IMR-90 (cell line): ENCODE measurements at regions not wholly inside any gene's neighbourhood (a gene's known extent, or its start where the extent isn't known, plus 50 kb on each side); places are given as distances from the start of the nearest gene placed in this dataset.

Experiments used
- ATAC-seq: fragments of 200-7000 bp; cut with Tn5 transposase; 2 replicates; pipeline ENCODE4 v1.9.1; 2020; ENCODE audit warnings: low read depth, mild to moderate bottlenecking, moderate library complexity
- BruUV-seq: library from RNA; stranded (reverse); fragments of 400-500 nt; replicated peaks from 2 replicates; lab custom pipeline; 2021; lab: Mats Ljungman, UMichigan
- CTCF ChIA-PET: fragments of 300-600 bp; formaldehyde crosslinking; extraction: SDS; loops from one replicate; lab custom pipeline; 2021; ENCODE audit warnings: antibody characterized with exemption; lab: Yijun Ruan, JAX
- POLR2A ChIA-PET: fragments of 300-600 bp; sonication (Branson Sonifier 250); formaldehyde crosslinking; loops from one replicate; lab custom pipeline; 2022; ENCODE audit warnings: antibody characterized with exemption; ENCODE audit not compliant: unreplicated experiment; lab: Charles Lee
- DNase-seq: peaks from one replicate; pipeline ENCODE4 v3.0.0; 2013
- H2AFZ ChIP-seq: replicated peaks from 2 replicates; pipeline ENCODE3; 2013; ENCODE audit warnings: low read length, mild to moderate bottlenecking; ENCODE audit not compliant: poor library complexity
- H2AK5ac ChIP-seq: 2 replicates; pipeline ENCODE4 v1.6.1; 2013; ENCODE audit warnings: low read depth, low read length, inconsistent platforms
- H2AK9ac ChIP-seq: replicated peaks from 2 replicates; pipeline ENCODE3; 2013; ENCODE audit warnings: mild to moderate bottlenecking, low read depth, low read length, moderate library complexity; ENCODE audit not compliant: poor library complexity
- H2BK120ac ChIP-seq: 2 replicates; pipeline ENCODE4 v1.6.1; 2013; ENCODE audit warnings: low read depth, low read length, inconsistent platforms
- H2BK15ac ChIP-seq: 3 replicates; pipeline ENCODE4 v1.6.1; 2013; ENCODE audit warnings: low read depth, low read length, inconsistent platforms
- H2BK20ac ChIP-seq: 2 replicates; pipeline ENCODE4 v1.6.1; 2013; ENCODE audit warnings: low read depth, mild to moderate bottlenecking, inconsistent platforms, low read length, moderate library complexity
- H2BK5ac ChIP-seq: 2 replicates; pipeline ENCODE4 v1.6.1; 2013; ENCODE audit warnings: mild to moderate bottlenecking, low read depth, low read length, inconsistent platforms; ENCODE audit not compliant: poor library complexity, severe bottlenecking
- H3K14ac ChIP-seq: replicated peaks from 2 replicates; pipeline ENCODE4 v1.6.1; 2013; ENCODE audit warnings: low read depth, low read length, inconsistent platforms
- H3K18ac ChIP-seq: 2 replicates; pipeline ENCODE4 v1.6.1; 2013; ENCODE audit warnings: low read depth, low read length, control low read depth
- H3K23ac ChIP-seq: 2 replicates; pipeline ENCODE4 v1.6.1; 2013; ENCODE audit warnings: low read depth, low read length, inconsistent platforms
- H3K27ac ChIP-seq: 2 replicates; pipeline ENCODE4 v1.5.1; 2013; ENCODE audit warnings: mild to moderate bottlenecking, control low read depth, low read length; ENCODE audit not compliant: insufficient read depth
- H3K27me3 ChIP-seq: 2 replicates; pipeline ENCODE4 v1.6.1; 2013; ENCODE audit warnings: low read length; ENCODE audit not compliant: control insufficient read depth, insufficient read depth
- H3K36me3 ChIP-seq: 2 replicates; pipeline ENCODE4 v1.6.1; 2013; ENCODE audit warnings: low read length, mixed read lengths; ENCODE audit not compliant: control insufficient read depth, insufficient read depth
- H3K4ac ChIP-seq: 2 replicates; pipeline ENCODE4 v1.6.1; 2013; ENCODE audit warnings: low read depth, low read length, inconsistent platforms
- H3K4me1 ChIP-seq: 2 replicates; pipeline ENCODE4 v1.6.1; 2013; ENCODE audit warnings: low read length, mixed read lengths; ENCODE audit not compliant: control insufficient read depth, insufficient read depth
- H3K4me2 ChIP-seq: 2 replicates; pipeline ENCODE4 v1.6.1; 2013; ENCODE audit warnings: low read depth, mild to moderate bottlenecking, control low read depth, low read length, moderate library complexity
- H3K4me3 ChIP-seq: 2 replicates; pipeline ENCODE4 v1.5.1; 2013; ENCODE audit warnings: low read depth, mild to moderate bottlenecking, control low read depth, low read length, moderate library complexity; ENCODE audit not compliant: insufficient read depth
- H3K56ac ChIP-seq: 2 replicates; pipeline ENCODE4 v1.6.1; 2013; ENCODE audit warnings: low read length, inconsistent platforms; ENCODE audit not compliant: insufficient read depth; ENCODE audit errors: extremely low read depth
- H3K79me1 ChIP-seq, 2 experiments: 2 replicates each; pipeline ENCODE4 v1.6.1; 2013; ENCODE audit warnings: low read length in 2 of 2, inconsistent platforms in 1 of 2, low read depth in 1 of 2
- H3K9ac ChIP-seq: 2 replicates; pipeline ENCODE4 v1.6.1; 2013; ENCODE audit warnings: low read depth, low read length, control low read depth
- H3K9me1 ChIP-seq: 2 replicates; pipeline ENCODE4 v1.6.1; 2013; ENCODE audit warnings: low read length, inconsistent platforms; ENCODE audit not compliant: insufficient read depth
- H3K9me3 ChIP-seq: 2 replicates; pipeline ENCODE4 v1.6.1; 2013; ENCODE audit warnings: low read length; ENCODE audit not compliant: control insufficient read depth, insufficient read depth
- H4K20me1 ChIP-seq: 2 replicates; pipeline ENCODE4 v1.6.1; 2013; ENCODE audit warnings: low read length, inconsistent platforms; ENCODE audit not compliant: insufficient read depth
- H4K5ac ChIP-seq: 2 replicates; pipeline ENCODE4 v1.6.1; 2013; ENCODE audit warnings: mild to moderate bottlenecking, low read depth, low read length, control low read depth
- H4K8ac ChIP-seq, 2 experiments: 2 replicates each; pipeline ENCODE4 v1.6.1; 2013; ENCODE audit warnings: low read depth in 2 of 2, low read length in 2 of 2, control low read depth in 1 of 2, inconsistent platforms in 1 of 2
- H4K91ac ChIP-seq: 2 replicates; pipeline ENCODE4 v1.6.1; 2013; ENCODE audit warnings: low read depth, low read length, inconsistent platforms; ENCODE audit not compliant: insufficient read depth
- CEBPB ChIP-seq: IDR thresholded peaks from 2 replicates; pipeline ENCODE4 v1.6.1; 2012; ENCODE audit warnings: low read depth, low read length, improper control_type of control experiment
- CHD1 ChIP-seq: IDR thresholded peaks from 2 replicates; pipeline ENCODE4 v1.6.1; 2012; ENCODE audit warnings: low read depth, low read length, improper control_type of control experiment
- MXI1 ChIP-seq: IDR thresholded peaks from 2 replicates; pipeline ENCODE4 v1.6.1; 2012; ENCODE audit warnings: low read depth, mild to moderate bottlenecking, low read length, moderate library complexity, borderline replicate concordance
- POLR2A ChIP-seq: IDR thresholded peaks from 2 replicates; pipeline ENCODE4 v1.6.1; 2012; ENCODE audit warnings: mild to moderate bottlenecking, low read depth, low read length
- RAD21 ChIP-seq: IDR thresholded peaks from 2 replicates; pipeline ENCODE4 v1.6.1; 2012; ENCODE audit warnings: low read length, improper control_type of control experiment
- RCOR1 ChIP-seq: IDR thresholded peaks from 2 replicates; pipeline ENCODE4 v1.6.1; 2012; ENCODE audit warnings: mild to moderate bottlenecking, low read length, improper control_type of control experiment; ENCODE audit not compliant: insufficient replicate concordance
- dilution Hi-C: fragments of 300-500 bp; cut with HindIII; formaldehyde crosslinking; loops from one replicate; pipeline ENCODE4 v1.14.3; 2018; ENCODE audit warnings: low sequenced_read_pairs; ENCODE audit not compliant: unreplicated experiment
- in situ Hi-C: fragments of 300-500 bp; cut with MboI; formaldehyde crosslinking; loops from 3 replicates; pipeline ENCODE4 v1.14.3; 2019; ENCODE audit warnings: low sequenced_read_pairs, inconsistent platforms, mixed read lengths
- intact Hi-C: fragments of 100-400 bp; cut with micrococcal nuclease; formaldehyde crosslinking; loops from 2 replicates; pipeline ENCODE4 v1.10.0; 2022
- TF ChIP-seq, protein P1 (sequence below): fragments of 150-350 bp; IDR thresholded peaks from 2 replicates; pipeline ENCODE4 v1.6.1; 2016; ENCODE audit warnings: low read depth, mild to moderate bottlenecking, low read length, moderate library complexity, borderline replicate concordance
- TF ChIP-seq, protein P2 (sequence below): fragments of 150-350 bp; IDR thresholded peaks from 2 replicates; pipeline ENCODE4 v1.6.1; 2017; ENCODE audit warnings: mild to moderate bottlenecking, antibody characterized with exemption, low read length, low read depth

DNA sequence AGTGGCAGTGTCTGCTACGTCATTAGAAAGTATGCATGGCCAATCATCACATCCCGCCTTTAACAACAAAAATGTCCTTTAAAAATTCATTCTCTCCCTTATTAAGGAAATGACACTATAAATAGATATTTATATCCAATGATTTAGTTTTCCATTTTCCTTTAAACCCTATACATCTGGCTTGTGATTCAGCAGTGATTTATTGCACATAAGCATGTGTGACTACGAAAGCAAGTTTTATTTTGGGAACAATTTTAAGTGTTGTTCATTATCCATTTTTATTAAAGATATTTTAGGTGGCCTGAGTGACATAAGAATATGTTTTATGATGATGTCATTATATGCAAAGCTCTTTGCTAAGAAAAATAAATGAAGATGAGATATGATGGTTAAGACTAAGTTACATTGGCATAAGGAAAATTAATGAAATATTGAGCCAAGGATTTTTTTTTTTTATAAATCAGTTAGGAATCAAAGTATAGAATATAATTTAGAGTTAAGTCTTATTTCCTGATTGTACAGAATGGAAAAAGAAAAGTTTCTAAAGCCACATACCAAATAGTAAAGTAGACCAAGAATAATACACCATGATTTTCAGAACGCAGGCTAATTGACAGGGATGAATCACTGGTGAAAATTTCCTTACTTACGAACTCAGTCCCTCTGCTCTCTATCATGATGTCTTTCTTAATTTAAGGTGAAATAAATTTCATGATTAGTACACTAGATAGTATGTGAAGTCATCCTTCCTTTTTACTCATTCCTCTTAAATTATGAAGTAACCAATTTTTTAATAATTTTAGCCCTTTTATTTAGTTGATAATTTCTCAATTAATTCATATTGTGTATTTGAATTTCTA lies 822.4 kb downstream of the FAT4 start (continued):
- TF ChIP-seq, protein P1, sequence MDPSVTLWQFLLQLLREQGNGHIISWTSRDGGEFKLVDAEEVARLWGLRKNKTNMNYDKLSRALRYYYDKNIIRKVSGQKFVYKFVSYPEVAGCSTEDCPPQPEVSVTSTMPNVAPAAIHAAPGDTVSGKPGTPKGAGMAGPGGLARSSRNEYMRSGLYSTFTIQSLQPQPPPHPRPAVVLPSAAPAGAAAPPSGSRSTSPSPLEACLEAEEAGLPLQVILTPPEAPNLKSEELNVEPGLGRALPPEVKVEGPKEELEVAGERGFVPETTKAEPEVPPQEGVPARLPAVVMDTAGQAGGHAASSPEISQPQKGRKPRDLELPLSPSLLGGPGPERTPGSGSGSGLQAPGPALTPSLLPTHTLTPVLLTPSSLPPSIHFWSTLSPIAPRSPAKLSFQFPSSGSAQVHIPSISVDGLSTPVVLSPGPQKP = no peak

DNA sequence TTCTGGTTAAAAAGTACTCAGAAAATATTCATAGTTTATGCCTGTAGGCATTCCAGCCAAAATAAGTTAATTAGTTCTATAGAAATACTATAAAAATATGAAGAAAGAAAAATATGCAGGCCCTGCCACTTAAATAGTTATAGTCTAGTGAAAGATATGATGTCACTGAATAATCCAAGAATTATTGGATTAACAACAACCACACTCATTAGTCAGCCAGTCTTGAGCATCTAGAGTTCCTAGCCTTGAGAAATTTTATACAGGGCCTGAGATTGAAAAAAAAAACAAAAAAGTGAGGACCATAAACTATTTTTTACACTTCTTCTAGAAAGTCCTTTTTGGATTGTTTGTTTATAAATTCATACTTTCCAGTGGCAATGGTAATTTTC lies 823.0 kb downstream of the FAT4 start:
- no peak overlapping the region for H3K4ac ChIP-seq
- H2BK20ac ChIP-seq = no peak overlapping the region
- no peak overlapping the region for H3K56ac ChIP-seq
- no peaks in the 10 kb centered on the region for H3K36me3 ChIP-seq
- POLR2A ChIA-PET = no interaction called here
- dilution Hi-C loops (no loop called here), in situ Hi-C loops (no loop called here), intact Hi-C loops (no loop called here)
- H3K23ac ChIP-seq = no peak overlapping the region
- H3K9ac ChIP-seq = no peak overlapping the region
- no peak for ATAC-seq
- H3K27me3 ChIP-seq = no peaks in the 10 kb centered on the region
- no peak overlapping the region for H4K8ac ChIP-seq
- H4K5ac ChIP-seq = no peak overlapping the region
- H2AK5ac ChIP-seq = no peak overlapping the region
- no peak overlapping the region for H2AK9ac ChIP-seq
- H2BK15ac ChIP-seq = no peak overlapping the region
- no peak overlapping the region for H3K27ac ChIP-seq
- H3K79me1 ChIP-seq = no peaks in the 10 kb centered on the region
- no peak overlapping the region for H3K4me2 ChIP-seq
- DNase-seq = no peak
- no TSS peak for BruUV-seq
- H4K91ac ChIP-seq = no peak overlapping the region
- no peak overlapping the region for H3K14ac ChIP-seq
- no peaks in the 10 kb centered on the region for H3K9me1 ChIP-seq
- H2BK120ac ChIP-seq = no peak overlapping the region
- H2AFZ ChIP-seq = no peak overlapping the region
- H3K4me3 ChIP-seq = no peak overlapping the region
- H3K9me3 ChIP-seq = no peaks in the 10 kb centered on the region
- H3K4me1 ChIP-seq = no peaks in the 10 kb centered on the region
- CTCF ChIA-PET = no interaction called here
- no peak overlapping the region for H3K18ac ChIP-seq
- H2BK5ac ChIP-seq = no peak overlapping the region
- TF ChIP-seq CEBPB = no peak
- TF ChIP-seq RAD21 = no peak
- TF ChIP-seq RCOR1 = no peak
- no peak for TF ChIP-seq CHD1
- TF ChIP-seq POLR2A = no peak
- no peak for TF ChIP-seq MXI1
- TF ChIP-seq, protein P2, sequence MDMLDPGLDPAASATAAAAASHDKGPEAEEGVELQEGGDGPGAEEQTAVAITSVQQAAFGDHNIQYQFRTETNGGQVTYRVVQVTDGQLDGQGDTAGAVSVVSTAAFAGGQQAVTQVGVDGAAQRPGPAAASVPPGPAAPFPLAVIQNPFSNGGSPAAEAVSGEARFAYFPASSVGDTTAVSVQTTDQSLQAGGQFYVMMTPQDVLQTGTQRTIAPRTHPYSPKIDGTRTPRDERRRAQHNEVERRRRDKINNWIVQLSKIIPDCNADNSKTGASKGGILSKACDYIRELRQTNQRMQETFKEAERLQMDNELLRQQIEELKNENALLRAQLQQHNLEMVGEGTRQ = no peak
- H4K20me1 ChIP-seq = no peaks in the 10 kb centered on the region
